Body of pancreas (tissue), 4 donors: ENCODE measurements at regions not wholly inside any gene's neighbourhood (a gene's known extent, or its start where the extent isn't known, plus 50 kb on each side); places are given as distances from the start of the nearest gene placed in this dataset.
"Not testable (repeated sequence)": the region's sequence is repeated elsewhere in the genome, so short reads cannot be mapped to it uniquely, and the experiment has no call there.

Experiments used
- CTCF ChIP-seq, 7 experiments: fragments of 450-650 bp in 4 of 7; fragments of 200-600 bp in 3 of 7; sonication (generic) in 3 of 7; IDR thresholded peaks; one replicate each; pipeline ENCODE4 v1.5.1; 2016 to 2019; ENCODE audit warnings: antibody characterized with exemption in 7 of 7
- POLR2A ChIP-seq, 3 donors: fragments of 450-650 bp; IDR thresholded peaks; one replicate each; pipeline ENCODE4 v1.6.1; 2016; ENCODE audit warnings: antibody characterized with exemption in 3 of 3, mild to moderate bottlenecking in 2 of 3

DNA sequence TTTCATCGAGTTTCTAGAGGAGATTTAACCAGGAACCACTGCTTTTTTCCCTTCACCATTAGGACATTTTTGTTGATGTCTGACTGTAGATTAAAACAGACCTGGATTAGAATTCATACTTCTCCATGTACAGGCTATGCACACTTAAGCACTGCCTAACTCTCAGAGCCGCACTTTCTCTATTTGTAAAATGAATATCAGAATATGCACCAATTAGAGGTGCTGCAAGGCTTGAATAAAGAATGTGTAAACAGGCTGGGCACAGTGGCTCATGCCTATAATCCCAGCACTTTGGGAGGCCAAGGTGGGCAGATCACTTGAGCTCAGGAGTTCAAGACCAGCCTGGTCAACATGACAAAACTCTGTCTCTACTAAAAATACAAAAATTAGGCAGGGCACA, 99.2 kb downstream of the LYZL1 start:
- not testable (repeated sequence) for TF ChIP-seq CTCF, POLR2A (IDR thresholded peaks at IDR 0.05)
